OCI-LY7 (cell line): ENCODE measurements at regions not wholly inside any gene's neighbourhood (a gene's known extent, or its start where the extent isn't known, plus 50 kb on each side); places are given as distances from the start of the nearest gene placed in this dataset.

ENCODE experiments used
- BruUV-seq: library from RNA; stranded (reverse); fragments of 400-500 nt; replicated peaks from 2 replicates; lab custom pipeline; 2021; lab: Mats Ljungman, UMichigan
- CTCF ChIA-PET: fragments of 300-600 bp; sonication (Branson Sonifier 250); formaldehyde crosslinking; loops from one replicate; lab custom pipeline; 2022; ENCODE audit warnings: antibody characterized with exemption; ENCODE audit not compliant: unreplicated experiment; lab: Charles Lee
- POLR2A ChIA-PET: fragments of 300-600 bp; sonication (Branson Sonifier 250); formaldehyde crosslinking; loops from one replicate; lab custom pipeline; 2022; ENCODE audit warnings: antibody characterized with exemption; lab: Charles Lee
- DNase-seq: peaks from one replicate; pipeline ENCODE4 v3.0.0-alpha.2; 2015; ENCODE audit warnings: low spot score
- H2AFZ ChIP-seq: fragments of 200-600 bp; sonication (generic), shearing (Covaris generic); 2 replicates; pipeline ENCODE4 v1.6.1; 2014; ENCODE audit warnings: mild to moderate bottlenecking, antibody characterized with exemption, low read length, moderate library complexity
- H3K27ac ChIP-seq: fragments of 200-600 bp; sonication (generic); 2 replicates; pipeline ENCODE4 v1.5.1; 2014; ENCODE audit warnings: mixed run types, low read depth, mild to moderate bottlenecking, moderate library complexity, low read length, inconsistent platforms; ENCODE audit not compliant: poor library complexity, severe bottlenecking
- H3K36me3 ChIP-seq: fragments of 200-600 bp; sonication (generic); 2 replicates; pipeline ENCODE4 v1.6.1; 2014; ENCODE audit warnings: mild to moderate bottlenecking, antibody characterized with exemption, low read length, moderate library complexity, mixed read lengths; ENCODE audit not compliant: insufficient read depth
- H3K4me1 ChIP-seq: fragments of 200-600 bp; sonication (generic); 2 replicates; pipeline ENCODE4 v1.5.1; 2014; ENCODE audit warnings: mild to moderate bottlenecking, low read length; ENCODE audit not compliant: insufficient read depth, poor library complexity, severe bottlenecking
- H3K4me2 ChIP-seq: fragments of 200-600 bp; sonication (generic); 2 replicates; pipeline ENCODE4 v1.6.1; 2014; ENCODE audit warnings: mild to moderate bottlenecking, low read length
- H3K4me3 ChIP-seq: fragments of 200-600 bp; sonication (generic); 2 replicates; pipeline ENCODE4 v1.5.1; 2014; ENCODE audit warnings: mild to moderate bottlenecking, low read depth, low read length; ENCODE audit not compliant: poor library complexity, severe bottlenecking
- H3K79me2 ChIP-seq: fragments of 200-600 bp; sonication (generic); 2 replicates; pipeline ENCODE4 v1.6.1; 2016; ENCODE audit warnings: low read depth, mild to moderate bottlenecking, low read length, moderate library complexity, mixed read lengths; ENCODE audit not compliant: insufficient read depth
- H3K9me2 ChIP-seq: fragments of 200-600 bp; sonication (generic); 2 replicates; pipeline ENCODE4 v1.6.1; 2016; ENCODE audit warnings: mild to moderate bottlenecking, low read length, mixed read lengths; ENCODE audit not compliant: insufficient read depth
- H3K9me3 ChIP-seq: fragments of 200-600 bp; sonication (generic); 2 replicates; pipeline ENCODE4 v1.6.1; 2014; ENCODE audit warnings: mild to moderate bottlenecking, mixed run types, low read length, mixed read lengths
- H4K20me1 ChIP-seq: fragments of 200-600 bp; sonication (generic); 2 replicates; pipeline ENCODE4 v1.6.1; 2014; ENCODE audit warnings: mild to moderate bottlenecking, antibody characterized with exemption, low read length, moderate library complexity, mixed read lengths; ENCODE audit not compliant: insufficient read depth
- EZH2phosphoT487 ChIP-seq: fragments of 200-600 bp; sonication (generic); IDR thresholded peaks from 2 replicates; pipeline ENCODE4 v1.6.1; 2018; ENCODE audit warnings: low read depth, borderline replicate concordance, mild to moderate bottlenecking, mixed run types, antibody characterized with exemption, low read length, moderate library complexity, mixed read lengths
- intact Hi-C: fragments of 100-400 bp; cut with micrococcal nuclease; formaldehyde crosslinking; loops from one replicate; pipeline ENCODE4 v1.10.0; 2022; ENCODE audit not compliant: unreplicated experiment
- TF ChIP-seq, protein P1 (sequence below): fragments of 200-600 bp; sonication (generic); conservative IDR thresholded peaks from 2 replicates; pipeline ENCODE4 v1.5.1; 2014; ENCODE audit warnings: mild to moderate bottlenecking, antibody characterized with exemption, low read length, moderate library complexity, mixed read lengths

DNA sequence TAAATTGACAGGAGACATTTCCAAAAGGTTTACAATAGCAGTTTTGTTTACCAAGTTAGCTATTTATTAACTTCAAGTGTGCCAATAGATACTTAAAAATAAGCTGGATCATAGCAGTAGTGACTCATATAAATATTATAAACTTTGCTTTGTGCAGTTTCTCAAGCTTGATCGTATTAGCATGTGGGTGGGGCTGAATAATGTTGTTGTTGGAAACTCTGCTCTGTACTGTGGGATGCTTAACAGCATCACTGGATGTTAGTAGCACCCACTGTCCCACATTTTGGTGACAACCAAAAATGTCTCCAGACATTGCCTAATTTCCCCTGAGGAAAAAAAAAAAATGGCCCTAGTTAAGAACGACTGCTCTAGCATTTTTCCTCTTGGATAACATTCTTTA, 855.2 kb upstream of the ADGRL3 start:
- Histone ChIP-seq H3K4me2 (no peak overlapping the region), H3K4me1 (no peaks in the 10 kb centered on the region), H3K9me3 (no peaks in the 10 kb centered on the region), H3K79me2 (no peaks in the 10 kb centered on the region), H3K36me3 (no peaks in the 10 kb centered on the region), H3K4me3 (no peak overlapping the region), H3K9me2 (no peaks in the 10 kb centered on the region), H4K20me1 (no peaks in the 10 kb centered on the region), H2AFZ (no peak overlapping the region), H3K27ac (no peak overlapping the region)
- ChIA-PET POLR2A (no interaction called here), CTCF (no interaction called here)
- DNase-seq: no peak
- TF ChIP-seq EZH2phosphoT487: no peak
- TF ChIP-seq, protein P1, sequence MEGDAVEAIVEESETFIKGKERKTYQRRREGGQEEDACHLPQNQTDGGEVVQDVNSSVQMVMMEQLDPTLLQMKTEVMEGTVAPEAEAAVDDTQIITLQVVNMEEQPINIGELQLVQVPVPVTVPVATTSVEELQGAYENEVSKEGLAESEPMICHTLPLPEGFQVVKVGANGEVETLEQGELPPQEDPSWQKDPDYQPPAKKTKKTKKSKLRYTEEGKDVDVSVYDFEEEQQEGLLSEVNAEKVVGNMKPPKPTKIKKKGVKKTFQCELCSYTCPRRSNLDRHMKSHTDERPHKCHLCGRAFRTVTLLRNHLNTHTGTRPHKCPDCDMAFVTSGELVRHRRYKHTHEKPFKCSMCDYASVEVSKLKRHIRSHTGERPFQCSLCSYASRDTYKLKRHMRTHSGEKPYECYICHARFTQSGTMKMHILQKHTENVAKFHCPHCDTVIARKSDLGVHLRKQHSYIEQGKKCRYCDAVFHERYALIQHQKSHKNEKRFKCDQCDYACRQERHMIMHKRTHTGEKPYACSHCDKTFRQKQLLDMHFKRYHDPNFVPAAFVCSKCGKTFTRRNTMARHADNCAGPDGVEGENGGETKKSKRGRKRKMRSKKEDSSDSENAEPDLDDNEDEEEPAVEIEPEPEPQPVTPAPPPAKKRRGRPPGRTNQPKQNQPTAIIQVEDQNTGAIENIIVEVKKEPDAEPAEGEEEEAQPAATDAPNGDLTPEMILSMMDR: no peak
- intact Hi-C loops: no loop called here
- no TSS peak for BruUV-seq

DNA sequence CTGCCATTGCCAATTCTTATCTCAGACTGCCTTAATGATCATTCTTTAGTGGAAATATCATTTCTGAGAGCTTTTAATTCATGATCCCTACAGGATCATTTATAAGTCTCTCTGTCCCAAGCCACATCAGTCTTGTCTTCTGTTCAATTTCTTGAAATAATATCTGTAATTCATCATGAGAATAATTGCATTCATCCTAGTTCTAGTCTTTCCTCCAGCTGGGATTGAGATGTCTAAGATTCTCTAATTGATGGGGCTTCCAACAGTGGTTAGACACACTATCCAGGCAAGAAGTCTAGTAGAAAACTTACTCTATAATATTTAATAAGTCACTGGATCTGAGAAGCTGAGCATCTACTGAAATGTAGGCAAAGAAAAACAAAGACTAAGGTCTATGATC, 854.7 kb upstream of the ADGRL3 start:
- H3K9me3 ChIP-seq: no peaks in the 10 kb centered on the region
- intact Hi-C loops: no loop called here
- H3K36me3 ChIP-seq: no peaks in the 10 kb centered on the region
- no peak overlapping the region for H3K4me2 ChIP-seq
- ChIA-PET CTCF (no interaction called here), POLR2A (no interaction called here)
- no peaks in the 10 kb centered on the region for H4K20me1 ChIP-seq
- BruUV-seq: no TSS peak
- no peak for TF ChIP-seq EZH2phosphoT487
- no peak overlapping the region for H3K27ac ChIP-seq
- H3K79me2 ChIP-seq: no peaks in the 10 kb centered on the region
- no peaks in the 10 kb centered on the region for H3K9me2 ChIP-seq
- no peak overlapping the region for H3K4me3 ChIP-seq
- H3K4me1 ChIP-seq: no peaks in the 10 kb centered on the region
- DNase-seq: no peak
- no peak overlapping the region for H2AFZ ChIP-seq

DNA sequence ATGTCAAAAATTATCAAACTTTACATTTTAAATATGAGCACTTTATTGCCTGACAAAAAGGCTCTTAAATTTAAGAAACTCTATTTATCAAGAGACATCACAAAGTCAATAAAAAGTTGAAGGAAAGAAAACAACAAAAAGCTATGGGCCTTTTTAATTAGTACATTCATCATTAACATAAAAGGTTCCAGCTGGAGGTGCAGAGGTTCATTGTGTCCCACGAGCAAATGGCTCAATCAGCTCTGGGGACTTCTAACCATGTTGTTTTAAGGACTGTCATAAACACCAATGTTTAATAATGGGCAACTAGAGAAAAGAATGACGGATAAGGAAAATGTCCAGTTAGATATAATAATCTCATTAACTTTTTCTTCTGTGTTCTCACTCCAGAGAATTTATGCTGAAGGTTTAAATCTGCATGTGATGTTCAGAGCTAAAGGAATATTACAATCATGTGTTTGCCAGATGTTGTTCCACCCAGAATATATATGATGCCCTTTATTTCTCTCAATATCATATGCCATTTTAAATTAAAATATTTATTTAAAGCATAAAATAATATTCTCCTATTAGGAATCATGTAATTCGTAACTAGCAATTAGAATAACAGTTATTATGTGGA, 840.3 kb upstream of the ADGRL3 start:
- no peak overlapping the region for H3K27ac ChIP-seq
- intact Hi-C loops: no loop called here

More for the DNA sequence above, 840.3 kb upstream of the ADGRL3 start:
- Histone ChIP-seq H3K79me2 (no peaks in the 10 kb centered on the region), H3K9me2 (no peaks in the 10 kb centered on the region), H3K4me2 (no peak overlapping the region), H3K4me3 (no peak overlapping the region), H2AFZ (no peak overlapping the region), H3K36me3 (no peaks in the 10 kb centered on the region), H3K4me1 (no peaks in the 10 kb centered on the region), H4K20me1 (no peaks in the 10 kb centered on the region), H3K9me3 (no peaks in the 10 kb centered on the region)
- TF ChIP-seq, protein P1: no peak
- no peak for TF ChIP-seq EZH2phosphoT487
- POLR2A ChIA-PET: no interaction called here
- CTCF ChIA-PET: no interaction called here
- BruUV-seq: no TSS peak
- DNase-seq: no peak
